Lung (tissue), 11 donors: ENCODE measurements at regions not wholly inside any gene's neighbourhood (a gene's known extent, or its start where the extent isn't known, plus 50 kb on each side); places are given as distances from the start of the nearest gene placed in this dataset.

Experiments used
- ATAC-seq: fragments of 200-7000 bp; cut with Tn5 transposase; one replicate; pipeline ENCODE4 v1.9.1; 2020; ENCODE audit warnings: moderate number of reproducible peaks; ENCODE audit not compliant: insufficient read depth, low FRiP score
- DNase-seq, 3 donors: peaks; one replicate each; pipeline ENCODE4 v3.0.0-alpha.2; 2013 to 2017
- H3K27ac ChIP-seq, 2 donors: one replicate each; pipeline ENCODE4 v1.5.1; 2013; ENCODE audit warnings: mild to moderate bottlenecking in 2 of 2, moderate library complexity in 2 of 2, control low read depth in 1 of 2, inconsistent platforms in 1 of 2, low read depth in 1 of 2, low read length in 1 of 2
- H3K27me3 ChIP-seq, 3 donors: one replicate each; pipeline ENCODE4 v1.5.1; 2013; ENCODE audit warnings: low read length in 2 of 3; ENCODE audit not compliant: control insufficient read depth in 3 of 3, insufficient read depth in 3 of 3
- H3K36me3 ChIP-seq, 4 donors: one replicate each; pipeline ENCODE4 v1.5.1; 2013; ENCODE audit warnings: low read length in 4 of 4, mild to moderate bottlenecking in 1 of 4, moderate library complexity in 1 of 4; ENCODE audit not compliant: control insufficient read depth in 4 of 4, insufficient read depth in 4 of 4
- H3K4me1 ChIP-seq, 5 donors: one replicate each; pipeline ENCODE4 v1.5.1; 2013; ENCODE audit warnings: low read length in 5 of 5, mild to moderate bottlenecking in 2 of 5, moderate library complexity in 1 of 5; ENCODE audit not compliant: control insufficient read depth in 5 of 5, insufficient read depth in 5 of 5
- H3K4me3 ChIP-seq: one replicate; pipeline ENCODE4 v1.5.1; 2013; ENCODE audit warnings: mild to moderate bottlenecking, control low read depth, moderate library complexity
- H3K9ac ChIP-seq, 2 donors: one replicate each; pipeline ENCODE4 v1.5.1; 2013; ENCODE audit warnings: low read length in 2 of 2, control low read depth in 1 of 2; ENCODE audit not compliant: insufficient read depth in 1 of 2
- H3K9me3 ChIP-seq, 4 donors: one replicate each; pipeline ENCODE4 v1.5.1; 2013; ENCODE audit warnings: low read length in 3 of 4, mild to moderate bottlenecking in 1 of 4, moderate library complexity in 1 of 4; ENCODE audit not compliant: control insufficient read depth in 4 of 4, insufficient read depth in 3 of 4
- CTCF ChIP-seq: IDR thresholded peaks from 2 replicates; pipeline ENCODE4 v1.5.1; 2012; ENCODE audit warnings: mild to moderate bottlenecking; ENCODE audit errors: control extremely low read depth, extremely low read depth
- WGBS, 2 donors: extraction: QIAGEN DNeasy Blood & Tissue Kit; methylation state at CpG; one replicate each; pipeline ENCODE4 v1.1.7; 2013; 5-methylcytosine and 5-hydroxymethylcytosine counted together
- donor health status: control.
- donor health status: control.
- donor health status: Bipolar disorder and iron deficiency.
- donor health status: healthy.
- donor health status: DM: yes; HTN: yes; CAD: no.

- TF ChIP-seq CTCF, result no peak
- H3K27me3 ChIP-seq, result no peaks in the 10 kb centered on the region
Measured at GRCh38 chr18:39660141-39660540, 2094.5 kb upstream of the CELF4 start.

GRCh38 chr18:39655341-39655740, 2089.7 kb upstream of the CELF4 start:
- no peak for TF ChIP-seq CTCF
- WGBS, 2 donors, result 95 to 96% methylated on average over 4 of the region's 4 CpGs
- no peak for DNase-seq
- Histone ChIP-seq H3K27ac (no peak overlapping the region), H3K9me3 (no peaks in the 10 kb centered on the region), H3K36me3 (no peaks in the 10 kb centered on the region), H3K4me1 (peaks cover 0 to 6% (median 0%) of the 10 kb centered on the region in 5 donors), H3K27me3 (no peaks in the 10 kb centered on the region), H3K4me3 (no peak overlapping the region), H3K9ac (no peak overlapping the region)
- no peak for ATAC-seq

More at GRCh38 chr18:39660141-39660540, 2094.5 kb upstream of the CELF4 start:
- H3K4me1 ChIP-seq, result peaks cover 0 to 6% (median 0%) of the 10 kb centered on the region in 5 donors
- no peak overlapping the region for H3K9ac ChIP-seq
- ATAC-seq, result no peak
- no peaks in the 10 kb centered on the region for H3K36me3 ChIP-seq
- 96 to 99% methylated on average over 2 of the region's 2 CpGs for whole genome bisulfite sequencing, 2 donors
- no peak for DNase-seq
- H3K9me3 ChIP-seq, result peaks cover 0 to 4% (median 0%) of the 10 kb centered on the region in 4 donors
- no peak overlapping the region for H3K27ac ChIP-seq
- no peak overlapping the region for H3K4me3 ChIP-seq

- no peak overlapping the region for H3K4me3 ChIP-seq
- no peaks in the 10 kb centered on the region for H3K27me3 ChIP-seq
- no peak overlapping the region for H3K27ac ChIP-seq
- TF ChIP-seq CTCF, result no peak
- no peaks in the 10 kb centered on the region for H3K9me3 ChIP-seq
- peaks cover 0 to under 1% (median 0%) of the 10 kb centered on the region in 5 donors for H3K4me1 ChIP-seq
- DNase-seq, result no peak
- no peak overlapping the region for H3K9ac ChIP-seq
- H3K36me3 ChIP-seq, result no peaks in the 10 kb centered on the region
- ATAC-seq, result no peak
- 94 to 95% methylated on average over 2 of the region's 2 CpGs for WGBS, 2 donors
Measured at GRCh38 chr18:39653221-39653620, 2087.6 kb upstream of the CELF4 start.

GRCh38 chr18:39648616-39649015, 2083.0 kb upstream of the CELF4 start:
- Histone ChIP-seq H3K9ac (no peak overlapping the region), H3K36me3 (no peaks in the 10 kb centered on the region), H3K9me3 (no peaks in the 10 kb centered on the region), H3K27me3 (no peaks in the 10 kb centered on the region), H3K4me1 (peaks cover 0 to 6% (median 2%) of the 10 kb centered on the region in 5 donors), H3K4me3 (no peak overlapping the region), H3K27ac (no peak overlapping the region)
- DNase-seq (no peak), ATAC-seq (no peak)
- TF ChIP-seq CTCF, result no peak
- 92 to 95% methylated on average over 1 of the region's 1 CpG for WGBS, 2 donors
